HCT116 (cell line): ENCODE measurements at regions not wholly inside any gene's neighbourhood (a gene's known extent, or its start where the extent isn't known, plus 50 kb on each side); places are given as distances from the start of the nearest gene placed in this dataset.

Source experiments
- ATAC-seq: fragments of 200-7000 bp; cut with Tn5 transposase; 2 replicates; pipeline ENCODE4 v1.9.1; 2020; ENCODE audit warnings: mild to moderate bottlenecking, moderate library complexity
- BruUV-seq: library from RNA; stranded (reverse); fragments of 400-500 nt; replicated peaks from 2 replicates; lab custom pipeline; 2021; lab: Mats Ljungman, UMichigan
- CTCF ChIA-PET: fragments of 300-600 bp; sonication (Branson Sonifier 250); formaldehyde crosslinking; loops from one replicate; lab custom pipeline; 2021; ENCODE audit warnings: antibody characterized with exemption; lab: Charles Lee
- POLR2A ChIA-PET: fragments of 300-600, 350-600 bp; sonication (Branson Sonifier 250); formaldehyde crosslinking; loops from one replicate; lab custom pipeline; 2021; ENCODE audit warnings: antibody characterized with exemption; lab: Charles Lee
- RAD21 ChIA-PET, 2 experiments: fragments of 300-600 bp; sonication (Branson Sonifier 250); formaldehyde crosslinking; loops; one replicate each; lab custom pipeline; 2023; ENCODE audit warnings: low total read pairs in 2 of 2; ENCODE audit not compliant: uncharacterized antibody in 2 of 2, unreplicated experiment in 2 of 2, low non-redundant PET in 1 of 2; lab: Charles Lee
- DNase-seq: peaks from one replicate; pipeline ENCODE4 v3.0.0-alpha.2; 2010; ENCODE audit warnings: low read depth, low spot score
- H2AFZ ChIP-seq: fragments of 200-600 bp; shearing (Covaris generic), sonication (generic); 2 replicates; pipeline ENCODE4 v1.6.1; 2017; ENCODE audit warnings: low read depth, mixed run types, mixed read lengths, antibody characterized with exemption, low read length; ENCODE audit not compliant: poor library complexity, severe bottlenecking
- H3K27ac ChIP-seq: 2 replicates; pipeline ENCODE4 v1.5.1; 2012; ENCODE audit warnings: low read depth, low read length
- H3K27me3 ChIP-seq: fragments of 200-600 bp; sonication (generic); 2 replicates; pipeline ENCODE4 v1.6.1; 2016; ENCODE audit warnings: mixed run types, low read length, mixed read lengths; ENCODE audit not compliant: insufficient read depth
- H3K36me3 ChIP-seq, 2 experiments: fragments of 200-500 bp in 1 of 2; fragments of 200-600 bp in 1 of 2; sonication (Bioruptor generic) in 1 of 2; sonication (generic) in 1 of 2; 2 replicates each; pipeline versions ENCODE4 v1.5.1 to v1.6.1; 2014 to 2016; ENCODE audit warnings: low read length in 2 of 2, inconsistent platforms in 1 of 2, mixed read lengths in 1 of 2, mixed run types in 1 of 2; ENCODE audit not compliant: insufficient read depth in 2 of 2, control insufficient read depth in 1 of 2
- H3K4me1 ChIP-seq, 2 experiments: fragments of 200-600 bp in 1 of 2; sonication (generic) in 1 of 2; 2 replicates each; pipeline versions ENCODE4 v1.5.1 to v1.6.1; 2012 to 2017; ENCODE audit warnings: low read length in 2 of 2, inconsistent platforms in 1 of 2, mild to moderate bottlenecking in 1 of 2, mixed read lengths in 1 of 2, mixed run types in 1 of 2, moderate library complexity in 1 of 2; ENCODE audit not compliant: insufficient read depth in 2 of 2, control insufficient read depth in 1 of 2
- H3K4me2 ChIP-seq: fragments of 200-600 bp; sonication (generic); 2 replicates; pipeline ENCODE4 v1.6.1; 2017; ENCODE audit warnings: mixed run types, low read length, mixed read lengths
- H3K4me3 ChIP-seq, 2 experiments: fragments of 200-600 bp in 1 of 2; sonication (generic) in 1 of 2; replicated peaks in 1 of 2; 2 replicates each; pipeline ENCODE4 v1.5.1; 2011 to 2016; ENCODE audit warnings: low read length in 2 of 2, control low read depth in 1 of 2, low read depth in 1 of 2, mild to moderate bottlenecking in 1 of 2, mixed read lengths in 1 of 2, mixed run types in 1 of 2
- H3K79me2 ChIP-seq: fragments of 200-600 bp; sonication (generic); 2 replicates; pipeline ENCODE4 v1.6.1; 2017; ENCODE audit warnings: mild to moderate bottlenecking, mixed run types, low read length, moderate library complexity, mixed read lengths; ENCODE audit not compliant: insufficient read depth
- H3K9ac ChIP-seq: fragments of 200-600 bp; sonication (generic); 2 replicates; pipeline ENCODE4 v1.6.1; 2016; ENCODE audit warnings: low read length, mixed read lengths
- H3K9me2 ChIP-seq: fragments of 200-600 bp; sonication (generic), shearing (Covaris generic); 2 replicates; pipeline ENCODE4 v1.6.1; 2017; ENCODE audit warnings: mixed run types, mild to moderate bottlenecking, moderate library complexity; ENCODE audit not compliant: insufficient read depth
- H3K9me3 ChIP-seq, 2 experiments: fragments of 200-500 bp in 1 of 2; fragments of 200-600 bp in 1 of 2; sonication (Bioruptor generic) in 1 of 2; sonication (generic) in 1 of 2; 2 replicates each; pipeline ENCODE4 v1.6.1; 2014 to 2017; ENCODE audit warnings: low read length in 2 of 2, mixed read lengths in 2 of 2, inconsistent platforms in 1 of 2, low read depth in 1 of 2, mild to moderate bottlenecking in 1 of 2, mixed run types in 1 of 2, moderate library complexity in 1 of 2; ENCODE audit not compliant: control insufficient read depth in 1 of 2, insufficient read depth in 1 of 2
- H4K20me1 ChIP-seq: fragments of 200-600 bp; sonication (generic), shearing (Covaris generic); 2 replicates; pipeline ENCODE4 v1.6.1; 2017; ENCODE audit warnings: mixed run types, mild to moderate bottlenecking, moderate library complexity; ENCODE audit not compliant: insufficient read depth
- ATF3 ChIP-seq: IDR thresholded peaks from 2 replicates; pipeline ENCODE4 v1.6.1; 2012
- CEBPB ChIP-seq: IDR thresholded peaks from 2 replicates; pipeline ENCODE4 v1.6.1; 2012; ENCODE audit warnings: low read depth
- CTCF ChIP-seq, 3 experiments: fragments of 200-600 bp in 1 of 3; sonication (generic) in 1 of 3; IDR thresholded peaks in 2 of 3; conservative IDR thresholded peaks in 1 of 3; 2 replicates each; pipeline ENCODE4 v1.5.1; 2012 to 2017; ENCODE audit warnings: low read depth in 2 of 3, low read length in 2 of 3, antibody characterized with exemption in 1 of 3, borderline replicate concordance in 1 of 3, control low read depth in 1 of 3, mild to moderate bottlenecking in 1 of 3, mixed read lengths in 1 of 3, mixed run types in 1 of 3, moderate library complexity in 1 of 3; ENCODE audit not compliant: insufficient read depth in 1 of 3
- ELF1 ChIP-seq: IDR thresholded peaks from 2 replicates; pipeline ENCODE4 v1.6.1; 2012; ENCODE audit warnings: low read depth, borderline replicate concordance
- POLR2AphosphoS5 ChIP-seq: IDR thresholded peaks from 2 replicates; pipeline ENCODE4 v1.6.1; 2011; ENCODE audit warnings: mild to moderate bottlenecking, low read depth, low read length, moderate library complexity
- SIN3A ChIP-seq: IDR thresholded peaks from 2 replicates; pipeline ENCODE4 v1.6.1; 2012; ENCODE audit warnings: low read depth
- SRF ChIP-seq: IDR thresholded peaks from 2 replicates; pipeline ENCODE4 v1.6.1; 2012; ENCODE audit warnings: low read depth
- TCF7L2 ChIP-seq: IDR thresholded peaks from 2 replicates; pipeline ENCODE4 v1.7.0; 2011; ENCODE audit warnings: borderline replicate concordance, inconsistent platforms; ENCODE audit not compliant: insufficient read depth, insufficient read length; ENCODE audit errors: extremely low read depth
- ZBTB33 ChIP-seq: IDR thresholded peaks from 2 replicates; pipeline ENCODE4 v1.6.1; 2011; ENCODE audit warnings: mild to moderate bottlenecking, low read length, moderate library complexity; ENCODE audit not compliant: insufficient replicate concordance; ENCODE audit errors: extremely low read depth
- ZFX ChIP-seq: fragments of 450-650 bp; IDR thresholded peaks from 2 replicates; pipeline ENCODE4 v1.6.1; 2017
- ZNF274 ChIP-seq: fragments of 200-500 bp; sonication (Bioruptor generic); IDR thresholded peaks from 2 replicates; pipeline ENCODE4 v1.6.1; 2014; ENCODE audit warnings: mild to moderate bottlenecking, low read depth, low read length, inconsistent platforms
- intact Hi-C: fragments of 100-400 bp; cut with micrococcal nuclease; formaldehyde crosslinking; loops from 2 replicates; pipeline ENCODE4 v1.10.0; 2022

- no peaks in the 10 kb centered on the region for H3K4me1 ChIP-seq
- H3K79me2 ChIP-seq: no peaks in the 10 kb centered on the region
- H2AFZ ChIP-seq: no peak overlapping the region
- H3K27me3 ChIP-seq: no peaks in the 10 kb centered on the region
- DNase-seq: no peak
- H3K36me3 ChIP-seq: no peaks in the 10 kb centered on the region
- H3K27ac ChIP-seq: no peak overlapping the region
- TF ChIP-seq SIN3A (no peak), CTCF (IDR thresholded peaks at IDR 0.05 in 2 of 3, conservative IDR thresholded peaks at IDR 0.05 in 1 of 3; ENCODE audit: borderline replicate concordance in 1 of 3, insufficient read depth in 1 of 3, low read depth in 2 of 3, low read length in 2 of 3) (no peak), TCF7L2 (no peak), SRF (no peak)
- H3K9me2 ChIP-seq: no peaks in the 10 kb centered on the region
- no peak overlapping the region for H3K9ac ChIP-seq
- POLR2A ChIA-PET: no interaction called here
- H3K4me2 ChIP-seq: no peak overlapping the region
- H4K20me1 ChIP-seq: no peaks in the 10 kb centered on the region; the same call in 1 of the 2 replicates
- no TSS peak for BruUV-seq
- RAD21 ChIA-PET: no interaction called here
- CTCF ChIA-PET: no interaction called here
- peak; percentile 58; the same call in 1 of the 2 replicates for ATAC-seq
- H3K4me3 ChIP-seq: no peak overlapping the region
- intact Hi-C loops: no loop called here
- no peaks in the 10 kb centered on the region for H3K9me3 ChIP-seq
These were observed 226.9 kb upstream of the C1orf174 start for GRCh38 chr1:4126731-4127591.

GRCh38 chr1:4127592-4128140 is 227.6 kb upstream of the C1orf174 start:
- BruUV-seq: no TSS peak
- intact Hi-C loops: no loop called here
- no peak for TF ChIP-seq SRF
- no peak for TF ChIP-seq ZBTB33
- TF ChIP-seq POLR2AphosphoS5: no peak
- no peak for TF ChIP-seq SIN3A
- TF ChIP-seq TCF7L2: no peak
- no peak for TF ChIP-seq ELF1
- TF ChIP-seq CEBPB: no peak
- TF ChIP-seq ZFX: no peak
- no peak for TF ChIP-seq ZNF274
- TF ChIP-seq ATF3: no peak

More at GRCh38 chr1:4127592-4128140, 227.6 kb upstream of the C1orf174 start:
- Histone ChIP-seq H3K4me2 (no peak overlapping the region), H3K4me1 (no peaks in the 10 kb centered on the region), H2AFZ (no peak overlapping the region), H3K9me2 (no peaks in the 10 kb centered on the region), H3K27me3 (no peaks in the 10 kb centered on the region), H3K36me3 (no peaks in the 10 kb centered on the region), H3K4me3 (no peak overlapping the region), H3K79me2 (no peaks in the 10 kb centered on the region), H3K27ac (no peak overlapping the region), H3K9ac (no peak overlapping the region), H4K20me1 (no peaks in the 10 kb centered on the region; the same call in 1 of the 2 replicates), H3K9me3 (no peaks in the 10 kb centered on the region)
- ChIA-PET RAD21 (no interaction called here), POLR2A (no interaction called here), CTCF (no interaction called here)
- ATAC-seq: no peak
- DNase-seq: no peak
